ENCODE measurements at regions not wholly inside any gene's neighbourhood (a gene's known extent, or its start where the extent isn't known, plus 50 kb on each side); places are given as distances from the start of the nearest gene placed in this dataset.

- TF ChIP-seq CHD7 (IDR thresholded peaks at IDR 0.05; ENCODE audit: insufficient replicate concordance, low read length) (no peak), TBP (IDR thresholded peaks at IDR 0.05; ENCODE audit: low read depth, low read length) (no peak), SIX5 (IDR thresholded peaks at IDR 0.05; ENCODE audit: low read depth, low read length) (no peak), ATF2 (IDR thresholded peaks at IDR 0.05; ENCODE audit: low read length) (no peak), RBBP5 (IDR thresholded peaks at IDR 0.05; ENCODE audit: borderline replicate concordance, low read depth, low read length) (no peak), TEAD4 (IDR thresholded peaks at IDR 0.05; ENCODE audit: low read depth, low read length) (no peak), SP1 (IDR thresholded peaks at IDR 0.05; ENCODE audit: low read depth, low read length) (no peak), CHD2 (IDR thresholded peaks at IDR 0.05; ENCODE audit: low read length) (no peak), BRCA1 (IDR thresholded peaks at IDR 0.05; ENCODE audit: low read depth, low read length) (no peak)
- TF ChIP-seq, protein P1, sequence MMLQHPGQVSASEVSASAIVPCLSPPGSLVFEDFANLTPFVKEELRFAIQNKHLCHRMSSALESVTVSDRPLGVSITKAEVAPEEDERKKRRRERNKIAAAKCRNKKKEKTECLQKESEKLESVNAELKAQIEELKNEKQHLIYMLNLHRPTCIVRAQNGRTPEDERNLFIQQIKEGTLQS (IDR thresholded peaks at IDR 0.05; ENCODE audit: insufficient read depth, low read depth, low read length): no peak
These were observed 1543.5 kb downstream of the AACS start (continued) for GRCh38 chr12:126608607-126609175.
